ENCODE measurements at regions not wholly inside any gene's neighbourhood (a gene's known extent, or its start where the extent isn't known, plus 50 kb on each side); places are given as distances from the start of the nearest gene placed in this dataset.
A peak's percentile ranks its signal among the peaks of the same experiment; 100 is the strongest.

GRCh38 chr6:22668717-22669116 is 99.4 kb downstream of the HDGFL1 start:
- H3K27ac ChIP-seq, result peak overlapping the region in 1 of 2 donors; percentile 53
- no peak for TF ChIP-seq CTCF (IDR thresholded peaks at IDR 0.05)
- H3K27me3 ChIP-seq, result no peaks in the 10 kb centered on the region
- no peaks in the 10 kb centered on the region for H3K36me3 ChIP-seq
- H3K4me3 ChIP-seq, result no peak overlapping the region
- H3K4me1 ChIP-seq, result peaks cover 0 to 25% of the 10 kb centered on the region in 2 donors
- DNase-seq (ENCODE audit: low spot score), result no peak
- no peaks in the 10 kb centered on the region for H3K9me3 ChIP-seq

GRCh38 chr6:22670605-22671004 is 101.2 kb downstream of the HDGFL1 start:
- Histone ChIP-seq H3K4me1 (peaks cover 0 to 25% of the 10 kb centered on the region in 2 donors), H3K27me3 (no peaks in the 10 kb centered on the region), H3K36me3 (no peaks in the 10 kb centered on the region), H3K9me3 (no peaks in the 10 kb centered on the region), H3K4me3 (no peak overlapping the region), H3K27ac (no peak overlapping the region)
- TF ChIP-seq CTCF (IDR thresholded peaks at IDR 0.05), result no peak
- DNase-seq (ENCODE audit: low spot score), result no peak

- no peak for TF ChIP-seq CTCF (IDR thresholded peaks at IDR 0.05)
- Histone ChIP-seq H3K4me1 (peaks cover 0 to 21% of the 10 kb centered on the region in 2 donors), H3K27ac (no peak overlapping the region), H3K36me3 (no peaks in the 10 kb centered on the region), H3K4me3 (no peak overlapping the region), H3K9me3 (no peaks in the 10 kb centered on the region), H3K27me3 (no peaks in the 10 kb centered on the region)
- no peak for DNase-seq (ENCODE audit: low spot score)
Observed at GRCh38 chr6:22673474-22673873, 104.1 kb downstream of the HDGFL1 start.

- no peak for TF ChIP-seq CTCF (IDR thresholded peaks at IDR 0.05)
- H3K4me1 ChIP-seq, result no peaks in the 10 kb centered on the region
- H3K4me3 ChIP-seq, result no peak overlapping the region
- no peaks in the 10 kb centered on the region for H3K27me3 ChIP-seq
- H3K27ac ChIP-seq, result no peak overlapping the region
- no peak for DNase-seq (ENCODE audit: low spot score)
- no peaks in the 10 kb centered on the region for H3K36me3 ChIP-seq
- no peaks in the 10 kb centered on the region for H3K9me3 ChIP-seq
Observed at GRCh38 chr6:22680950-22681349, 111.6 kb downstream of the HDGFL1 start.

- no peak overlapping the region for H3K4me3 ChIP-seq
- H3K36me3 ChIP-seq, result no peaks in the 10 kb centered on the region
- DNase-seq (ENCODE audit: low spot score), result no peak
- no peak overlapping the region for H3K27ac ChIP-seq
- H3K9me3 ChIP-seq, result no peaks in the 10 kb centered on the region
- H3K27me3 ChIP-seq, result no peaks in the 10 kb centered on the region
- TF ChIP-seq CTCF (IDR thresholded peaks at IDR 0.05), result no peak
- no peaks in the 10 kb centered on the region for H3K4me1 ChIP-seq
Observed at GRCh38 chr6:22681761-22682160, 112.4 kb downstream of the HDGFL1 start.

- no peaks in the 10 kb centered on the region for H3K36me3 ChIP-seq
- DNase-seq (ENCODE audit: low spot score), result no peak
- TF ChIP-seq CTCF (IDR thresholded peaks at IDR 0.05), result no peak
Observed at GRCh38 chr6:22682979-22683378, 113.6 kb downstream of the HDGFL1 start.

More at GRCh38 chr6:22682979-22683378, 113.6 kb downstream of the HDGFL1 start:
- Histone ChIP-seq H3K9me3 (no peaks in the 10 kb centered on the region), H3K27ac (no peak overlapping the region), H3K4me1 (no peaks in the 10 kb centered on the region), H3K4me3 (no peak overlapping the region), H3K27me3 (no peaks in the 10 kb centered on the region)

All from right atrium auricular region (tissue), 2 donors.